H1 (cell line): ENCODE measurements at regions not wholly inside any gene's neighbourhood (a gene's known extent, or its start where the extent isn't known, plus 50 kb on each side); places are given as distances from the start of the nearest gene placed in this dataset.

Experiments used
- CTCF ChIA-PET: fragments of 300-600 bp; sonication (Branson Sonifier 250); formaldehyde crosslinking; loops from one replicate; lab custom pipeline; 2021; ENCODE audit not compliant: partially characterized antibody; lab: Charles Lee
- POLR2A ChIA-PET: fragments of 300-600 bp; sonication (Branson Sonifier 250); formaldehyde crosslinking; loops from one replicate; lab custom pipeline; 2021; ENCODE audit warnings: inconsistent platforms; ENCODE audit not compliant: partially characterized antibody; lab: Charles Lee
- DNase-seq, 2 experiments: peaks; one replicate each; pipeline versions ENCODE4 v3.0.0 to v3.0.0-alpha.2; 2010 to 2022; ENCODE audit warnings: low spot score in 2 of 2, low read depth in 1 of 2, mixed read lengths in 1 of 2
- FAIRE-seq: peaks from 2 replicates; lab custom pipeline; 2011; peaks lifted over from hg19 to GRCh38; lab: Jason Lieb, UNC
- H2AFZ ChIP-seq: 2 replicates; pipeline ENCODE4 v1.8.1; 2012; ENCODE audit warnings: low read length, inconsistent platforms
- H2AK5ac ChIP-seq: 2 replicates; pipeline ENCODE4 v1.6.1; 2013; ENCODE audit warnings: low read depth, low read length
- H2BK120ac ChIP-seq: replicated peaks from 2 replicates; pipeline ENCODE3; 2013; ENCODE audit warnings: low read depth, low read length, inconsistent platforms
- H2BK12ac ChIP-seq: 2 replicates; pipeline ENCODE4 v1.6.1; 2013; ENCODE audit warnings: low read depth, low read length
- H2BK15ac ChIP-seq: 2 replicates; pipeline ENCODE4 v1.6.1; 2013; ENCODE audit warnings: low read length
- H2BK20ac ChIP-seq: 2 replicates; pipeline ENCODE4 v1.6.1; 2013; ENCODE audit warnings: low read length
- H2BK5ac ChIP-seq: 2 replicates; pipeline ENCODE4 v1.6.1; 2013; ENCODE audit warnings: low read depth, low read length
- H3K14ac ChIP-seq: 2 replicates; pipeline ENCODE4 v1.6.1; 2013; ENCODE audit warnings: inconsistent platforms; ENCODE audit not compliant: insufficient read length
- H3K18ac ChIP-seq: 2 replicates; pipeline ENCODE4 v1.6.1; 2013; ENCODE audit warnings: low read length; ENCODE audit errors: extremely low read depth
- H3K23ac ChIP-seq: 2 replicates; pipeline ENCODE4 v1.6.1; 2013; ENCODE audit warnings: inconsistent platforms; ENCODE audit not compliant: insufficient read length
- H3K23me2 ChIP-seq: 2 replicates; pipeline ENCODE4 v1.6.1; 2013; ENCODE audit warnings: low read depth, low read length
- H3K27ac ChIP-seq: 2 replicates; pipeline ENCODE4 v1.6.1; 2011; ENCODE audit warnings: low read depth, low read length, inconsistent platforms
- H3K27me3 ChIP-seq, 4 experiments: replicated peaks in 1 of 4; 1 replicate in 1 of 4; 2 replicates in 3 of 4; pipeline versions ENCODE4 v1.6.1 to v1.8.1; 2011 to 2013; ENCODE audit warnings: low read length in 3 of 4, mild to moderate bottlenecking in 3 of 4, inconsistent platforms in 2 of 4, mixed read lengths in 2 of 4, moderate library complexity in 1 of 4; ENCODE audit not compliant: control insufficient read depth in 3 of 4, insufficient read depth in 3 of 4; ENCODE audit errors: extremely low read depth in 1 of 4
- H3K36me3 ChIP-seq, 4 experiments: 2 replicates each; pipeline versions ENCODE4 v1.6.1 to v1.8.1; 2011 to 2013; ENCODE audit warnings: mild to moderate bottlenecking in 4 of 4, low read length in 3 of 4, moderate library complexity in 2 of 4, control low read depth in 1 of 4, inconsistent platforms in 1 of 4; ENCODE audit not compliant: insufficient read depth in 4 of 4, control insufficient read depth in 2 of 4
- H3K4ac ChIP-seq: replicated peaks from 2 replicates; pipeline ENCODE3; 2013; ENCODE audit warnings: low read length, low read depth, mixed read lengths, inconsistent platforms; ENCODE audit not compliant: insufficient read length
- H3K4me1 ChIP-seq, 4 experiments: replicated peaks in 1 of 4; 1 replicate in 1 of 4; 2 replicates in 3 of 4; pipeline versions ENCODE4 v1.6.1 to v1.8.1; 2011 to 2013; ENCODE audit warnings: low read length in 3 of 4, inconsistent platforms in 2 of 4, mixed read lengths in 1 of 4; ENCODE audit not compliant: insufficient read depth in 4 of 4, control insufficient read depth in 3 of 4
- H3K4me2 ChIP-seq, 2 experiments: 2 replicates each; pipeline versions ENCODE4 v1.6.1 to v1.8.1; 2011 to 2013; ENCODE audit warnings: low read depth in 2 of 2, low read length in 2 of 2, control low read depth in 1 of 2, inconsistent platforms in 1 of 2, mild to moderate bottlenecking in 1 of 2; ENCODE audit not compliant: insufficient read depth in 1 of 2
- H3K4me3 ChIP-seq, 4 experiments: fragments of 200-600, 300-600 bp in 1 of 4; sonication (generic), shearing (Covaris generic), sonication (Bioruptor Twin) in 1 of 4; 2 replicates each; pipeline versions ENCODE4 v1.5.1 to v1.8.1; 2011 to 2016; ENCODE audit warnings: low read length in 4 of 4, low read depth in 3 of 4, control low read depth in 2 of 4, inconsistent platforms in 2 of 4, mild to moderate bottlenecking in 2 of 4, mixed read lengths in 1 of 4, moderate library complexity in 1 of 4; ENCODE audit not compliant: insufficient read depth in 2 of 4; ENCODE audit errors: extremely low read depth in 1 of 4
- H3K56ac ChIP-seq: replicated peaks from 2 replicates; pipeline ENCODE3; 2013; ENCODE audit warnings: low read depth, mild to moderate bottlenecking, mixed read lengths, low read length, inconsistent platforms; ENCODE audit not compliant: insufficient read length
- H3K79me1 ChIP-seq: 2 replicates; pipeline ENCODE4 v1.6.1; 2013; ENCODE audit warnings: low read depth, low read length, control low read depth
- H3K79me2 ChIP-seq, 2 experiments: 2 replicates each; pipeline versions ENCODE4 v1.6.1 to v1.8.1; 2012 to 2013; ENCODE audit warnings: low read length in 2 of 2, mild to moderate bottlenecking in 2 of 2, inconsistent platforms in 1 of 2; ENCODE audit not compliant: insufficient read depth in 2 of 2, control insufficient read depth in 1 of 2
- H3K9ac ChIP-seq, 4 experiments: replicated peaks in 1 of 4; 1 replicate in 1 of 4; 2 replicates in 3 of 4; pipeline versions ENCODE4 v1.6.1 to v1.8.1; 2011 to 2013; ENCODE audit warnings: low read depth in 3 of 4, low read length in 3 of 4, control low read depth in 2 of 4, mild to moderate bottlenecking in 2 of 4, moderate library complexity in 2 of 4, inconsistent platforms in 1 of 4; ENCODE audit errors: extremely low read depth in 1 of 4
- H3K9me3 ChIP-seq, 2 experiments: 2 replicates each; pipeline versions ENCODE4 v1.6.1 to v1.8.1; 2012 to 2013; ENCODE audit warnings: mild to moderate bottlenecking in 2 of 2, moderate library complexity in 2 of 2, control low read depth in 1 of 2, inconsistent platforms in 1 of 2, low read depth in 1 of 2, low read length in 1 of 2, mixed read lengths in 1 of 2; ENCODE audit not compliant: insufficient read depth in 2 of 2
- H4K20me1 ChIP-seq, 2 experiments: replicated peaks in 1 of 2; 2 replicates each; pipeline versions ENCODE3 to v1.8.1; 2011 to 2013; ENCODE audit warnings: inconsistent platforms in 2 of 2, low read length in 2 of 2, mild to moderate bottlenecking in 1 of 2; ENCODE audit not compliant: insufficient read depth in 2 of 2, control insufficient read depth in 1 of 2
- H4K5ac ChIP-seq: 2 replicates; pipeline ENCODE4 v1.6.1; 2013; ENCODE audit warnings: low read length, low read depth, mixed read lengths, inconsistent platforms; ENCODE audit not compliant: insufficient read length
- H4K8ac ChIP-seq: 2 replicates; pipeline ENCODE4 v1.8.0; 2013; ENCODE audit warnings: mild to moderate bottlenecking, moderate library complexity, low read length, inconsistent platforms; ENCODE audit not compliant: insufficient read depth; ENCODE audit errors: extremely low read depth
- H4K91ac ChIP-seq: replicated peaks from 2 replicates; pipeline ENCODE3; 2013; ENCODE audit warnings: low read length, mixed read lengths, inconsistent platforms; ENCODE audit not compliant: insufficient read length
- CEBPB ChIP-seq: IDR thresholded peaks from 2 replicates; pipeline ENCODE4 v1.6.1; 2012; ENCODE audit warnings: low read depth, low read length
- FOSL1 ChIP-seq: IDR thresholded peaks from 2 replicates; pipeline ENCODE4 v1.6.1; 2011; ENCODE audit warnings: mild to moderate bottlenecking, low read depth, low read length, moderate library complexity; ENCODE audit not compliant: insufficient read depth
- NRF1 ChIP-seq: IDR thresholded peaks from 2 replicates; pipeline ENCODE4 v1.6.1; 2011; ENCODE audit warnings: mild to moderate bottlenecking, low read depth, low read length, improper control_type of control experiment
- PHF8 ChIP-seq: fragments of 200-600 bp; sonication (generic); conservative IDR thresholded peaks from 2 replicates; pipeline ENCODE4 v1.7.1; 2012; ENCODE audit warnings: low read depth, mild to moderate bottlenecking, inconsistent platforms, low read length, moderate library complexity
- POLR2AphosphoS5 ChIP-seq: IDR thresholded peaks from 2 replicates; pipeline ENCODE4 v1.6.1; 2011; ENCODE audit warnings: low read depth, low read length
- SIRT6 ChIP-seq: IDR thresholded peaks from one replicate; pipeline ENCODE4 v1.7.1; 2012; ENCODE audit warnings: low read length, inconsistent platforms
- SIX5 ChIP-seq: IDR thresholded peaks from 2 replicates; pipeline ENCODE4 v1.6.1; 2011; ENCODE audit warnings: mild to moderate bottlenecking, low read depth, low read length
- SRF ChIP-seq: IDR thresholded peaks from 2 replicates; pipeline ENCODE4 v1.6.1; 2011; ENCODE audit warnings: mild to moderate bottlenecking, low read depth, low read length, moderate library complexity
- TAF1 ChIP-seq: IDR thresholded peaks from 2 replicates; pipeline ENCODE4 v1.6.1; 2011; ENCODE audit warnings: mild to moderate bottlenecking, low read depth, low read length
- TBP ChIP-seq: IDR thresholded peaks from 2 replicates; pipeline ENCODE4 v1.6.1; 2011; ENCODE audit warnings: low read depth, low read length, improper control_type of control experiment
- TCF12 ChIP-seq: IDR thresholded peaks from 2 replicates; pipeline ENCODE4 v1.6.1; 2011; ENCODE audit warnings: low read depth, mild to moderate bottlenecking, low read length
- ZNF274 ChIP-seq: IDR thresholded peaks from 2 replicates; pipeline ENCODE4 v1.7.0; 2012; ENCODE audit warnings: low read length, borderline replicate concordance; ENCODE audit errors: extremely low read depth
- WGBS, 2 experiments: shearing (Covaris generic) in 1 of 2; methylation state at CpG; one replicate each; pipeline versions ENCODE4 v1.1.6 to v1.1.7; 2013 to 2015; ENCODE audit warnings: low lambda C conversion rate in 2 of 2, mixed read lengths in 2 of 2, inconsistent platforms in 1 of 2, low coverage in 1 of 2, missing lambda C conversion rate in 1 of 2; ENCODE audit not compliant: insufficient replicate concordance in 2 of 2, insufficient coverage in 1 of 2, insufficient read length in 1 of 2; ENCODE audit errors: extremely low coverage in 1 of 2, missing lambda C conversion rate in 1 of 2; 5-methylcytosine and 5-hydroxymethylcytosine counted together
- TF ChIP-seq, protein P1 (sequence below): IDR thresholded peaks from 2 replicates; pipeline ENCODE4 v1.6.1; 2011; ENCODE audit warnings: low read depth, mild to moderate bottlenecking, low read length; ENCODE audit not compliant: insufficient read depth
- TF ChIP-seq, protein P2 (sequence below): IDR thresholded peaks from 2 replicates; pipeline ENCODE4 v1.6.1; 2012; ENCODE audit warnings: inconsistent platforms

DNA sequence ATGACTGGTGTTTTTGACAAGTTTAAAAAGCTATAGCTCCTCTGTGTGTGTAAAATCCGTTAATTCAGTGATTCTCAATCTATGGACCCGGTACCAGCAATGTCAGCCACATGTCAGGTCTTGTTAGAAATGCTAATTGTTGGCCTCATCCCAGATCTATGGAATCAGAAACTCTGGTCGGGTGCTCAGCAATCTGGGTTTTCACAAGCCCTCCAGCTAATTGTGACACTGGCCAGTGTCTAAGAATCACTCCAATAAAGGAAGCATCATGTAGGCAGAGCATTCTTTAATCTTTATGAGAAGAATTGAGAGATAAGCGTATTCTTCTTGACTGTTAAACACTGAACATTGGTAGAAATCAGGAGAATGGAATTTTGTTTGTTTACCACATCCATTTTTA lies 1498.2 kb upstream of the TENM3 start:
- H3K4me2 ChIP-seq, result no peak overlapping the region
- 90% methylated on average over 4 of the region's 4 CpGs; no CpG with 5 or more reads in 1 of the 2 experiments for WGBS, 2 experiments
- CTCF ChIA-PET, result interaction anchor here (0.9 kb wide), 1 partner anchor 13 kb away, joined by 5 read pairs; no protein-coding TSS in a partner anchor

More for the DNA sequence above, 1498.2 kb upstream of the TENM3 start:
- H3K9ac ChIP-seq, result no peak overlapping the region
- no peak overlapping the region for H3K23ac ChIP-seq
- no peak overlapping the region for H2BK5ac ChIP-seq
- H4K20me1 ChIP-seq, result no peaks in the 10 kb centered on the region
- H3K9me3 ChIP-seq, result no peaks in the 10 kb centered on the region
- H3K4me3 ChIP-seq, result no peak overlapping the region
- FAIRE-seq, result no peak
- H2BK15ac ChIP-seq, result no peak overlapping the region
- no peak overlapping the region for H2AK5ac ChIP-seq
- no peaks in the 10 kb centered on the region for H3K79me1 ChIP-seq
- POLR2A ChIA-PET, result no interaction called here
- H4K5ac ChIP-seq, result no peak overlapping the region
- H3K18ac ChIP-seq, result no peak overlapping the region
- no peak overlapping the region for H2AFZ ChIP-seq
- no peak overlapping the region for H2BK20ac ChIP-seq
- no peaks in the 10 kb centered on the region for H3K79me2 ChIP-seq
- no peak overlapping the region for H3K56ac ChIP-seq
- no peaks in the 10 kb centered on the region for H3K27me3 ChIP-seq
- no peak overlapping the region for H3K14ac ChIP-seq
- H3K4me1 ChIP-seq, result no peaks in the 10 kb centered on the region
- no peak overlapping the region for H2BK120ac ChIP-seq
- H4K91ac ChIP-seq, result no peak overlapping the region
- DNase-seq, result no peak
- H3K36me3 ChIP-seq, result no peaks in the 10 kb centered on the region
- no peak overlapping the region for H3K27ac ChIP-seq
- no peaks in the 10 kb centered on the region for H3K23me2 ChIP-seq
- H4K8ac ChIP-seq, result no peak overlapping the region
- no peak overlapping the region for H3K4ac ChIP-seq
- TF ChIP-seq FOSL1 (no peak), SIX5 (no peak), TCF12 (no peak), CEBPB (no peak), SIRT6 (no peak), POLR2AphosphoS5 (no peak), SRF (no peak), TBP (no peak), NRF1 (no peak), PHF8 (no peak), TAF1 (no peak), ZNF274 (no peak)
- TF ChIP-seq, protein P1, sequence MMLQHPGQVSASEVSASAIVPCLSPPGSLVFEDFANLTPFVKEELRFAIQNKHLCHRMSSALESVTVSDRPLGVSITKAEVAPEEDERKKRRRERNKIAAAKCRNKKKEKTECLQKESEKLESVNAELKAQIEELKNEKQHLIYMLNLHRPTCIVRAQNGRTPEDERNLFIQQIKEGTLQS, result no peak
- TF ChIP-seq, protein P2, sequence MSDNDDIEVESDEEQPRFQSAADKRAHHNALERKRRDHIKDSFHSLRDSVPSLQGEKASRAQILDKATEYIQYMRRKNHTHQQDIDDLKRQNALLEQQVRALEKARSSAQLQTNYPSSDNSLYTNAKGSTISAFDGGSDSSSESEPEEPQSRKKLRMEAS, result no peak
- H2BK12ac ChIP-seq, result no peak overlapping the region
